ENCODE measurements at regions not wholly inside any gene's neighbourhood (a gene's known extent, or its start where the extent isn't known, plus 50 kb on each side); places are given as distances from the start of the nearest gene placed in this dataset.

GRCh38 chr13:107422421-107422820 is 792.9 kb downstream of the LIG4 start:
- TF ChIP-seq CTCF (IDR thresholded peaks at IDR 0.05) = no peak
- no peak for TF ChIP-seq POLR2A (IDR thresholded peaks at IDR 0.05)
- no peak for TF ChIP-seq POLR2AphosphoS5 (IDR thresholded peaks at IDR 0.05)
- no peak overlapping the region for H3K4me3 ChIP-seq
- no peak overlapping the region for H3K27ac ChIP-seq
- H3K36me3 ChIP-seq = no peaks in the 10 kb centered on the region
- intact Hi-C loops (cut with DNase I; ENCODE audit: low total_unique reads) = no loop called here
- no peaks in the 10 kb centered on the region for H3K4me1 ChIP-seq
- no peaks in the 10 kb centered on the region for H3K9me3 ChIP-seq
- H3K27me3 ChIP-seq = no peaks in the 10 kb centered on the region
- no peak for DNase-seq (ENCODE audit: low spot score in 2 of 2)

GRCh38 chr13:107421951-107422350 is 793.4 kb downstream of the LIG4 start:
- H3K27ac ChIP-seq = no peak overlapping the region
- H3K36me3 ChIP-seq = no peaks in the 10 kb centered on the region
- H3K4me1 ChIP-seq = no peaks in the 10 kb centered on the region
- no peak overlapping the region for H3K4me3 ChIP-seq
- H3K9me3 ChIP-seq = no peaks in the 10 kb centered on the region
- intact Hi-C loops (cut with DNase I; ENCODE audit: low total_unique reads) = no loop called here
- DNase-seq (ENCODE audit: low spot score in 2 of 2) = no peak
- TF ChIP-seq POLR2A (IDR thresholded peaks at IDR 0.05) (no peak), CTCF (IDR thresholded peaks at IDR 0.05) (no peak), POLR2AphosphoS5 (IDR thresholded peaks at IDR 0.05) (no peak)
- no peaks in the 10 kb centered on the region for H3K27me3 ChIP-seq

DNA sequence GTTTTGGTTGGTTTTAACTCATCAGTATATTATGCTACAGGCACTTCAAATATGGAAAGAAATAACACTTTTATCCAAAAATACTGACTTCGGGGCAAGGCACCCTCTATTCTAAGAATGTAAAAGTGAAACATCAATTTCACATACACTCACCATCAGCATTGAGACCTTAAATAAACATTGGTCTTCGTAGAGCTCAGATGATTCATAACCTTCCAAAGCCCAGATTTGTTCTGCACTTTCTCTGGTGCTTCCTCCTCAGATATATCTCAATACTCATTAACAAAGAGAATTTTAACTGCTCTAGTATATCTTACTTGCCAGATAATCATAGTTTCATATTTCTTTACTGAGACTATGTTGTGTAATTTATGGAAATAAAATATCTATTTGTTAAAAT is 794.3 kb downstream of the LIG4 start:
- TF ChIP-seq POLR2AphosphoS5 (IDR thresholded peaks at IDR 0.05) (no peak), CTCF (IDR thresholded peaks at IDR 0.05) (no peak), POLR2A (IDR thresholded peaks at IDR 0.05) (no peak)

DNA sequence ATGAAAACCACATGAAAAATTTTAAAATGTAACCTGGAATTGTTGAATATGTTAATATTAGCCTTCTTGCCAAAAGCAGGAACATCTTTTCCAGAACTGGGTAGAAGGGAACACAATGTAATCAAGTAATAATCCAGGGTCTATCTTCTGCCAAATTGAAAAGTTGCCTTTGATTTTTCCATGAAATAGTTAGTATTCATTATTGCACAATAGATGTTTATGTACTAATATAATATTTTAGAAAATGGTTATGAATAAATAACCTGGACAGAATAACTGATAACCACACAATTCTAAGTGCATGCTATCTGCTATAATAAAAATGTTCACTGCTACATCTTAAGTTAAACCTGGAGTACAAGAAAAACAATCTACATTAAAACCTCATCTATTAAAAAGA is 802.3 kb downstream of the LIG4 start:
- TF ChIP-seq POLR2A (IDR thresholded peaks at IDR 0.05) (no peak), CTCF (IDR thresholded peaks at IDR 0.05) (no peak), POLR2AphosphoS5 (IDR thresholded peaks at IDR 0.05) (no peak)
- intact Hi-C loops (cut with DNase I; ENCODE audit: low total_unique reads) = no loop called here
- no peak for DNase-seq (ENCODE audit: low spot score in 2 of 2)
- no peaks in the 10 kb centered on the region for H3K36me3 ChIP-seq
- no peaks in the 10 kb centered on the region for H3K4me1 ChIP-seq
- H3K4me3 ChIP-seq = no peak overlapping the region
- no peak overlapping the region for H3K27ac ChIP-seq
- H3K27me3 ChIP-seq = no peaks in the 10 kb centered on the region
- H3K9me3 ChIP-seq = no peaks in the 10 kb centered on the region

More for the DNA sequence above, 794.3 kb downstream of the LIG4 start:
- Histone ChIP-seq H3K4me1 (no peaks in the 10 kb centered on the region), H3K36me3 (no peaks in the 10 kb centered on the region), H3K27ac (no peak overlapping the region), H3K4me3 (no peak overlapping the region), H3K9me3 (no peaks in the 10 kb centered on the region), H3K27me3 (no peaks in the 10 kb centered on the region)
- intact Hi-C loops (cut with DNase I; ENCODE audit: low total_unique reads) = no loop called here
- no peak for DNase-seq (ENCODE audit: low spot score in 2 of 2)

GRCh38 chr13:107407074-107407473 is 808.3 kb downstream of the LIG4 start:
- H3K27me3 ChIP-seq = no peaks in the 10 kb centered on the region
- no peak for TF ChIP-seq CTCF (IDR thresholded peaks at IDR 0.05)
- no peak for TF ChIP-seq POLR2AphosphoS5 (IDR thresholded peaks at IDR 0.05)
- no peak for TF ChIP-seq POLR2A (IDR thresholded peaks at IDR 0.05)
- no peak overlapping the region for H3K4me3 ChIP-seq
- no peaks in the 10 kb centered on the region for H3K36me3 ChIP-seq
- no peak overlapping the region for H3K27ac ChIP-seq
- intact Hi-C loops (cut with DNase I; ENCODE audit: low total_unique reads) = no loop called here
- DNase-seq (ENCODE audit: low spot score in 2 of 2) = no peak
- H3K4me1 ChIP-seq = no peaks in the 10 kb centered on the region
- H3K9me3 ChIP-seq = peaks cover 0 to 6% of the 10 kb centered on the region in 2 donors

Measured in breast epithelium (tissue), 4 donors.